Ascending aorta (tissue), 2 donors: ENCODE measurements at regions not wholly inside any gene's neighbourhood (a gene's known extent, or its start where the extent isn't known, plus 50 kb on each side); places are given as distances from the start of the nearest gene placed in this dataset.

Experiments
- DNase-seq, 2 donors: peaks; one replicate each; pipeline ENCODE4 v3.0.0-alpha.2; 2019; ENCODE audit warnings: low spot score in 2 of 2
- H3K27ac ChIP-seq, 2 donors: fragments of 200-600 bp; sonication (generic); one replicate each; pipeline ENCODE4 v1.5.1; 2016 to 2017; ENCODE audit warnings: mild to moderate bottlenecking in 1 of 2
- H3K27me3 ChIP-seq: fragments of 200-600 bp; sonication (generic); one replicate; pipeline ENCODE4 v1.5.1; 2017
- H3K36me3 ChIP-seq, 2 donors: fragments of 200-600 bp; sonication (generic); one replicate each; pipeline ENCODE4 v1.5.1; 2016
- H3K4me1 ChIP-seq, 2 donors: fragments of 200-600 bp; sonication (generic); one replicate each; pipeline ENCODE4 v1.5.1; 2016 to 2017; ENCODE audit warnings: mild to moderate bottlenecking in 1 of 2
- H3K4me3 ChIP-seq, 2 donors: fragments of 200-600 bp; sonication (generic); one replicate each; pipeline ENCODE4 v1.5.1; 2016 to 2017; ENCODE audit warnings: mild to moderate bottlenecking in 1 of 2
- H3K9me3 ChIP-seq, 2 donors: fragments of 200-600 bp; sonication (generic); one replicate each; pipeline ENCODE4 v1.5.1; 2016
- intact Hi-C: fragments of 100-400 bp; cut with DNase I; formaldehyde crosslinking; loops from one replicate; pipeline ENCODE4 v1.15.1; 2023
- TF ChIP-seq, protein P1 (sequence below), 3 experiments: fragments of 200-600 bp in 2 of 3; fragments of 450-650 bp in 1 of 3; sonication (generic) in 2 of 3; IDR thresholded peaks; one replicate each; pipeline ENCODE4 v1.5.1; 2016 to 2019; ENCODE audit warnings: antibody characterized with exemption in 3 of 3, mild to moderate bottlenecking in 1 of 3, moderate library complexity in 1 of 3

DNA sequence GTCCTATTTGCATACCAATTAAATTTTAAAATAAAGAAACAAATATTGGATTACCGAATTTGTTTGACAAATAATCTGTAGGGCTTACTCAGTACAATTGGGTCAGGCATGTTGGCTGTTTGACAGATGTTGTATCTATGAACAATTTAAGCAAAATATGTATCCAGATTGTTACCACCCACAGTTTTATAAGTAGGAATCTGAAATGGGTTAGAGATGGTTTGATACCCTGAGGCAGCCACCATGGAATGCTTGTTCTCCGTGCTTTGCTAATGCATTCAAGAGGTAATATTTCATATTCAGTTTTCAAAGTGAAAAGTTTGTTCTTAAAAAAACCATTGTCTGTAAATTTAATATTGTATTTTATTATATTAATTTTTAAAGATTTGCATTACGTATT, 285.1 kb upstream of the ARRDC3 start:
- intact Hi-C loops = no loop called here
- TF ChIP-seq, protein P1, sequence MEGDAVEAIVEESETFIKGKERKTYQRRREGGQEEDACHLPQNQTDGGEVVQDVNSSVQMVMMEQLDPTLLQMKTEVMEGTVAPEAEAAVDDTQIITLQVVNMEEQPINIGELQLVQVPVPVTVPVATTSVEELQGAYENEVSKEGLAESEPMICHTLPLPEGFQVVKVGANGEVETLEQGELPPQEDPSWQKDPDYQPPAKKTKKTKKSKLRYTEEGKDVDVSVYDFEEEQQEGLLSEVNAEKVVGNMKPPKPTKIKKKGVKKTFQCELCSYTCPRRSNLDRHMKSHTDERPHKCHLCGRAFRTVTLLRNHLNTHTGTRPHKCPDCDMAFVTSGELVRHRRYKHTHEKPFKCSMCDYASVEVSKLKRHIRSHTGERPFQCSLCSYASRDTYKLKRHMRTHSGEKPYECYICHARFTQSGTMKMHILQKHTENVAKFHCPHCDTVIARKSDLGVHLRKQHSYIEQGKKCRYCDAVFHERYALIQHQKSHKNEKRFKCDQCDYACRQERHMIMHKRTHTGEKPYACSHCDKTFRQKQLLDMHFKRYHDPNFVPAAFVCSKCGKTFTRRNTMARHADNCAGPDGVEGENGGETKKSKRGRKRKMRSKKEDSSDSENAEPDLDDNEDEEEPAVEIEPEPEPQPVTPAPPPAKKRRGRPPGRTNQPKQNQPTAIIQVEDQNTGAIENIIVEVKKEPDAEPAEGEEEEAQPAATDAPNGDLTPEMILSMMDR (IDR thresholded peaks at IDR 0.05) = no peak
- Histone ChIP-seq H3K4me1 (no peaks in the 10 kb centered on the region), H3K27me3 (no peaks in the 10 kb centered on the region), H3K36me3 (no peaks in the 10 kb centered on the region), H3K27ac (no peak overlapping the region), H3K9me3 (no peaks in the 10 kb centered on the region), H3K4me3 (no peak overlapping the region)
- no peak for DNase-seq

DNA sequence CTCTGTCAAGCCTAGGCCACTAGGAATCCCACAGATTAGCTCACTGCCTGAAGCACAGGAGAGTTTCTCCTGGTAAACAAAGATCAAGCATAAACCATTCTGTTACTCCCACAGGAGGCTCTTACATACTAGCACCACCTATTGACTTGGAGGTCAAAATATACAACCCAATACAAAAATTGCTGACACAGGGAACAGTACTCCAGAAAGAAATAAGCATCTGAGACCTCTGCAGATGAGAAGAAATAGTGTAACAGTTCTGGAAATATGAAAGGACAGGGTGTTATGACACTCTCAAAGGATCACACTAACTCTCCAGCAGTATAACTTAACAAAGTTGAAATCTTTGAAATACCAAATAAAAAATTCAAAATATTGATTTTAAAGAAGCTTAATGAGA, 269.6 kb upstream of the ARRDC3 start:
- no peak overlapping the region for H3K27ac ChIP-seq
- H3K4me1 ChIP-seq = no peaks in the 10 kb centered on the region
- H3K9me3 ChIP-seq = peaks cover 0 to 11% of the 10 kb centered on the region in 2 donors
- TF ChIP-seq, protein P1 (IDR thresholded peaks at IDR 0.05) = no peak
- DNase-seq = no peak
- intact Hi-C loops = no loop called here
- H3K4me3 ChIP-seq = no peak overlapping the region
- no peaks in the 10 kb centered on the region for H3K27me3 ChIP-seq
- no peaks in the 10 kb centered on the region for H3K36me3 ChIP-seq

DNA sequence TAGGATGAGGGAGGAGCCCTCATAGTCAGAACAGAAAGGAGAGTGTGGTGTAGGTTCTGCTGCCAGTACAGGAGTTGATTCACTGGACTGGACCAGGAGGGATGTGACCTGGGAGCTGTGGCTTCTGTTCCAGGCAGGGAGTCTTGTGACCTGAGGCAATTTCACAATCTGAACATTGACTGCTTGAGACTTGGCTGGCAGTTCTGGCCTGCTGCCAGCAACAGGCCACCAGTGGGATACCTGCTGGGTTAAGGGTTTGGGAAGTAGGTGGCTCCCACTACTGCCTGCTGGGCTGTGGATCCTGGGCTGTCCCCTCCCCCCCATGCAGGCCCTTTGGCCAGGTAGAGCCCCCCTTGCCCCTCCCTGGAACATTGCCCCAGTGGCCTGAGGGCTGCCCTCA, 268.6 kb upstream of the ARRDC3 start:
- peaks cover 0 to 11% of the 10 kb centered on the region in 2 donors for H3K9me3 ChIP-seq
- intact Hi-C loops = no loop called here

DNA sequence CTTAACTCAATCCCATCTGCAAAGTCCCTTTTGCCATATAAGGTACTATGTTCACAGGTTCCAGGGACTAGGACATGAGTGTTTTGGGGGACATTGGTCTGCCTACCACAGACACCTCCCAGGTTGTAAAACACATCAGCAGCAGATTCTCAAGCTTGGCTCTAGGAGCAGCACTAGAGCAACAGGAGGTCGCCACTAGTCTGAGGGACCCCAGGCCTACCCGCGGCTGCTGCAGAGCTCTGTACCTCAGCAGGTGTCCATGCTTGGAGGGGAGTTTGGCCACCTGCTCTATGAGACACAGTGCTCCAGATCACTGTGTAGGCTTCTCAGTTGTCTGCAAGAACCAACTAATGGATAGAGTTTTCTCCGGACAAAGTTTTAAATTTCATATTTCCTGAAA, 262.2 kb upstream of the ARRDC3 start:
- Histone ChIP-seq H3K27ac (no peak overlapping the region), H3K4me1 (no peaks in the 10 kb centered on the region), H3K27me3 (no peaks in the 10 kb centered on the region), H3K4me3 (no peak overlapping the region), H3K9me3 (no peaks in the 10 kb centered on the region), H3K36me3 (no peaks in the 10 kb centered on the region)
- intact Hi-C loops = no loop called here
- no peak for DNase-seq
- TF ChIP-seq, protein P1 (IDR thresholded peaks at IDR 0.05) = no peak

More for the DNA sequence above, 268.6 kb upstream of the ARRDC3 start:
- Histone ChIP-seq H3K27me3 (no peaks in the 10 kb centered on the region), H3K4me3 (no peak overlapping the region), H3K27ac (no peak overlapping the region), H3K4me1 (no peaks in the 10 kb centered on the region), H3K36me3 (no peaks in the 10 kb centered on the region)
- DNase-seq = no peak
- TF ChIP-seq, protein P1 (IDR thresholded peaks at IDR 0.05) = no peak

DNA sequence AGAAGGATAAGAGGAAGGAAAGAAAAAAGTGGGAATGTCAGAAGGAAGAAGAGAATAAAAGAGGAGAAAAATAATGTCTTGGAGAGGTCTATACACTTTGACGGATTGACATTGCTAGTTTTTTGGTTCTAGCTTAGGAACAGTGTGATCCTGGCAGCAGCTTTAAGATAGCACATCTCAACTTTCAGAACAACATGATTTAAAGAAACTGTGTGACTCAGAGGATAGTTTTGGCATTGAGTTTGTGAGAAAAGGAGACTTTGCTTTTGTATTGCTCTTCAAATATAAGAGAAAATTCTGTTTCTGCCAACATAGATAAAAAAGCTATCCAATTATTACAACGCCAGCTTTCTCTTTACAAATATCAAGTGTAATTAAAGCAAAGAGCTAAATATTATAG, 260.7 kb upstream of the ARRDC3 start:
- H3K27me3 ChIP-seq = no peaks in the 10 kb centered on the region
- intact Hi-C loops = no loop called here
- no peaks in the 10 kb centered on the region for H3K9me3 ChIP-seq
- H3K4me1 ChIP-seq = no peaks in the 10 kb centered on the region
- TF ChIP-seq, protein P1 (IDR thresholded peaks at IDR 0.05) = no peak
- no peak overlapping the region for H3K4me3 ChIP-seq
- no peak for DNase-seq
- no peaks in the 10 kb centered on the region for H3K36me3 ChIP-seq
- H3K27ac ChIP-seq = no peak overlapping the region

DNA sequence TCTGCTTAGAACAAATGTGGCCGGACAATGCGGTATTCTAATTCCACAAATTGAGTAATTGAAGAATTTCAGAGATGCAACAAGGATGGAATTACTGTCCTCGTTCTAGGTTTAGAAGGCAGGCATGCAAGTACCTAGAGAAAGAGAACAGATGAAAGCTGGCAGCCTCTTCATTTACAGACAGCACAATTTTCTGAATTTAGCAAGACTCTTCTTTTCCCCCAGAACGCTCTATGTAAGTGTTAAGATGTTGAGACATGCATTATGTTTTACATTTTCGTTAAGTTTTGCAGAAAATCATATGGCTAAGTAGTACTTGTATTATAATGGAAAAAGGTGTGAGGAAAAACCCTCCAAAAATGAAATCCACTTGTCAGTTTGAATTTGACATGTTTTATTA, 259.5 kb upstream of the ARRDC3 start:
- no peaks in the 10 kb centered on the region for H3K9me3 ChIP-seq
- intact Hi-C loops = no loop called here
- no peak overlapping the region for H3K27ac ChIP-seq
- H3K4me1 ChIP-seq = no peaks in the 10 kb centered on the region
- no peak for DNase-seq
- H3K27me3 ChIP-seq = no peaks in the 10 kb centered on the region
- no peaks in the 10 kb centered on the region for H3K36me3 ChIP-seq
- TF ChIP-seq, protein P1 (IDR thresholded peaks at IDR 0.05) = no peak
- H3K4me3 ChIP-seq = no peak overlapping the region
